ENCODE measurements at regions not wholly inside any gene's neighbourhood (a gene's known extent, or its start where the extent isn't known, plus 50 kb on each side); places are given as distances from the start of the nearest gene placed in this dataset.
"Not testable (repeated sequence)": the region's sequence is repeated elsewhere in the genome, so short reads cannot be mapped to it uniquely, and the experiment has no call there.

GRCh38 chr2:109669731-109670130 is 55.6 kb downstream of the SOWAHC start:
- H3K4me3 Mint-ChIP-seq: no peak overlapping the region
- ATAC-seq: no peak
- no peaks in the 10 kb centered on the region for H3K27me3 Mint-ChIP-seq (ENCODE audit: low read depth)
- POLR2A ChIA-PET: no interaction called here
- H3K9me3 Mint-ChIP-seq (ENCODE audit: insufficient read depth): no peaks in the 10 kb centered on the region
- CTCF ChIA-PET: no interaction called here
- H3K27ac Mint-ChIP-seq: no peak overlapping the region
- H3K36me3 Mint-ChIP-seq (ENCODE audit: low read depth): no peaks in the 10 kb centered on the region
- H3K4me1 Mint-ChIP-seq (ENCODE audit: low read depth): no peaks in the 10 kb centered on the region
- DNase-seq: no peak

GRCh38 chr2:109670556-109671411 is 56.6 kb downstream of the SOWAHC start:
- Mint-ChIP-seq H3K27me3 (ENCODE audit: low read depth) (no peaks in the 10 kb centered on the region), H3K4me3 (no peak overlapping the region), H3K27ac (no peak overlapping the region), H3K4me1 (ENCODE audit: low read depth) (no peaks in the 10 kb centered on the region), H3K36me3 (ENCODE audit: low read depth) (no peaks in the 10 kb centered on the region), H3K9me3 (ENCODE audit: insufficient read depth) (no peaks in the 10 kb centered on the region)
- ATAC-seq (no peak), DNase-seq (no peak)
- POLR2A ChIA-PET: no interaction called here
- CTCF ChIA-PET: no interaction called here

GRCh38 chr2:109674894-109675534 is 60.9 kb downstream of the SOWAHC start:
- Mint-ChIP-seq H3K27ac (no peak overlapping the region), H3K36me3 (ENCODE audit: low read depth) (no peaks in the 10 kb centered on the region), H3K4me1 (ENCODE audit: low read depth) (no peaks in the 10 kb centered on the region), H3K27me3 (ENCODE audit: low read depth) (no peaks in the 10 kb centered on the region), H3K4me3 (no peak overlapping the region), H3K9me3 (ENCODE audit: insufficient read depth) (no peaks in the 10 kb centered on the region)
- POLR2A ChIA-PET: no interaction called here
- no peak for ATAC-seq
- no peak for DNase-seq
- CTCF ChIA-PET: no interaction called here

- Mint-ChIP-seq H3K27me3 (ENCODE audit: low read depth) (no peaks in the 10 kb centered on the region), H3K36me3 (ENCODE audit: low read depth) (no peaks in the 10 kb centered on the region), H3K4me3 (no peak overlapping the region), H3K4me1 (ENCODE audit: low read depth) (no peaks in the 10 kb centered on the region), H3K9me3 (ENCODE audit: insufficient read depth) (no peaks in the 10 kb centered on the region), H3K27ac (no peak overlapping the region)
- ChIA-PET POLR2A (no interaction called here), CTCF (no interaction called here)
- no peak for ATAC-seq
- no peak for DNase-seq
Measured at GRCh38 chr2:109675666-109676345, 61.6 kb downstream of the SOWAHC start.

GRCh38 chr2:109676346-109676902 is 62.3 kb downstream of the SOWAHC start:
- no peak for DNase-seq
- Mint-ChIP-seq H3K36me3 (ENCODE audit: low read depth) (no peaks in the 10 kb centered on the region), H3K4me1 (ENCODE audit: low read depth) (no peaks in the 10 kb centered on the region), H3K9me3 (ENCODE audit: insufficient read depth) (no peaks in the 10 kb centered on the region), H3K27ac (no peak overlapping the region), H3K4me3 (no peak overlapping the region), H3K27me3 (ENCODE audit: low read depth) (no peaks in the 10 kb centered on the region)
- ATAC-seq: no peak
- ChIA-PET CTCF (no interaction called here), POLR2A (no interaction called here)

GRCh38 chr2:109677121-109677731 is 63.1 kb downstream of the SOWAHC start:
- CTCF ChIA-PET; H3K4me3 Mint-ChIP-seq; H3K27me3 Mint-ChIP-seq (ENCODE audit: low read depth); DNase-seq; ATAC-seq; H3K9me3 Mint-ChIP-seq (ENCODE audit: insufficient read depth); POLR2A ChIA-PET; H3K27ac Mint-ChIP-seq; H3K4me1 Mint-ChIP-seq (ENCODE audit: low read depth); H3K36me3 Mint-ChIP-seq (ENCODE audit: low read depth): not testable (repeated sequence)

- no peaks in the 10 kb centered on the region for H3K36me3 Mint-ChIP-seq (ENCODE audit: low read depth)
- DNase-seq: no peak
- CTCF ChIA-PET: no interaction called here
- H3K4me3 Mint-ChIP-seq: no peak overlapping the region
- H3K4me1 Mint-ChIP-seq (ENCODE audit: low read depth): no peaks in the 10 kb centered on the region
- no peak for ATAC-seq
- H3K27ac Mint-ChIP-seq: no peak overlapping the region
- no peaks in the 10 kb centered on the region for H3K9me3 Mint-ChIP-seq (ENCODE audit: insufficient read depth)
- no peaks in the 10 kb centered on the region for H3K27me3 Mint-ChIP-seq (ENCODE audit: low read depth)
- POLR2A ChIA-PET: interaction anchor here (0.6 kb wide), 1 partner anchor 13 kb away, joined by 4 read pairs; no protein-coding TSS in a partner anchor
Measured at GRCh38 chr2:109677835-109678580, 63.8 kb downstream of the SOWAHC start.

- ATAC-seq; H3K4me1 Mint-ChIP-seq (ENCODE audit: low read depth); H3K4me3 Mint-ChIP-seq; H3K9me3 Mint-ChIP-seq (ENCODE audit: insufficient read depth); CTCF ChIA-PET; H3K27me3 Mint-ChIP-seq (ENCODE audit: low read depth); H3K27ac Mint-ChIP-seq; DNase-seq; H3K36me3 Mint-ChIP-seq (ENCODE audit: low read depth): not testable (repeated sequence)
- POLR2A ChIA-PET: interaction anchor here (0.6 kb wide), 1 partner anchor 12 kb away, joined by 4 read pairs; no protein-coding TSS in a partner anchor
Measured at GRCh38 chr2:109678724-109679201, 64.6 kb downstream of the SOWAHC start.

- H3K4me3 Mint-ChIP-seq: no peak overlapping the region
- POLR2A ChIA-PET: no interaction called here
- no peaks in the 10 kb centered on the region for H3K27me3 Mint-ChIP-seq (ENCODE audit: low read depth)
- DNase-seq (no peak), ATAC-seq (no peak)
- no peaks in the 10 kb centered on the region for H3K9me3 Mint-ChIP-seq (ENCODE audit: insufficient read depth)
- CTCF ChIA-PET: no interaction called here
- no peak overlapping the region for H3K27ac Mint-ChIP-seq
- no peaks in the 10 kb centered on the region for H3K36me3 Mint-ChIP-seq (ENCODE audit: low read depth)
- no peaks in the 10 kb centered on the region for H3K4me1 Mint-ChIP-seq (ENCODE audit: low read depth)
Measured at GRCh38 chr2:109679225-109679624, 65.1 kb downstream of the SOWAHC start.

- Mint-ChIP-seq H3K9me3 (ENCODE audit: insufficient read depth) (no peaks in the 10 kb centered on the region), H3K4me3 (no peak overlapping the region), H3K36me3 (ENCODE audit: low read depth) (no peaks in the 10 kb centered on the region), H3K4me1 (ENCODE audit: low read depth) (no peaks in the 10 kb centered on the region), H3K27me3 (ENCODE audit: low read depth) (no peaks in the 10 kb centered on the region), H3K27ac (no peak overlapping the region)
- ChIA-PET POLR2A (no interaction called here), CTCF (no interaction called here)
- DNase-seq (no peak), ATAC-seq (no peak)
Measured at GRCh38 chr2:109679626-109680025, 65.5 kb downstream of the SOWAHC start.

GRCh38 chr2:109680523-109681297 is 66.5 kb downstream of the SOWAHC start:
- no peak for ATAC-seq
- H3K4me1 Mint-ChIP-seq (ENCODE audit: low read depth): no peaks in the 10 kb centered on the region
- no peaks in the 10 kb centered on the region for H3K9me3 Mint-ChIP-seq (ENCODE audit: insufficient read depth)
- H3K36me3 Mint-ChIP-seq (ENCODE audit: low read depth): no peaks in the 10 kb centered on the region
- ChIA-PET CTCF (no interaction called here), POLR2A (interaction anchor here (0.6 kb wide), 1 partner anchor 347 kb away, joined by 3 read pairs; no protein-coding TSS in a partner anchor)
- H3K4me3 Mint-ChIP-seq: no peak overlapping the region
- no peak for DNase-seq
- H3K27ac Mint-ChIP-seq: no peak overlapping the region
- no peaks in the 10 kb centered on the region for H3K27me3 Mint-ChIP-seq (ENCODE audit: low read depth)

All from activated CD8-positive, alpha-beta T cell treated with anti-CD3 and anti-CD28 coated beads, Interleukin-2, amount 10 ng/mL, durations not matched to agents 7 days and 5 days (primary cell).